Kidney (tissue), 13 donors: ENCODE measurements at regions not wholly inside any gene's neighbourhood (a gene's known extent, or its start where the extent isn't known, plus 50 kb on each side); places are given as distances from the start of the nearest gene placed in this dataset.

ENCODE experiments used
- DNase-seq, 5 donors: peaks; one replicate each; pipeline ENCODE4 v3.0.0-alpha.2; 2013 to 2020
- FAIRE-seq: peaks from 2 replicates; lab custom pipeline; 2012; peaks lifted over from hg19 to GRCh38; lab: Jason Lieb, UNC
- H3K27ac ChIP-seq, 2 donors: one replicate each; pipeline ENCODE4 v1.7.0; 2013; ENCODE audit warnings: low read depth in 2 of 2, low read length in 2 of 2, inconsistent platforms in 1 of 2
- H3K27me3 ChIP-seq: one replicate; pipeline ENCODE4 v1.7.1; 2013; ENCODE audit warnings: low read length, inconsistent platforms; ENCODE audit not compliant: control insufficient read depth, insufficient read depth
- H3K36me3 ChIP-seq, 3 donors: one replicate each; pipeline versions ENCODE4 v1.7.0 to v1.7.1; 2013; ENCODE audit warnings: low read length in 3 of 3, control low read depth in 1 of 3, inconsistent platforms in 1 of 3; ENCODE audit not compliant: insufficient read depth in 3 of 3, control insufficient read depth in 2 of 3
- H3K4me1 ChIP-seq, 3 donors: one replicate each; pipeline versions ENCODE4 v1.7.0 to v1.7.1; 2013; ENCODE audit warnings: low read length in 3 of 3, inconsistent platforms in 1 of 3, low read depth in 1 of 3; ENCODE audit not compliant: control insufficient read depth in 2 of 3, insufficient read depth in 2 of 3
- H3K4me3 ChIP-seq, 3 donors: one replicate each; pipeline versions ENCODE4 v1.7.0 to v1.8.1; 2013; ENCODE audit warnings: low read length in 3 of 3, control low read depth in 1 of 3, inconsistent platforms in 1 of 3
- H3K9ac ChIP-seq, 3 donors: one replicate each; pipeline versions ENCODE4 v1.7.0 to v1.7.1; 2013; ENCODE audit warnings: low read length in 3 of 3, control low read depth in 1 of 3, inconsistent platforms in 1 of 3
- H3K9me3 ChIP-seq, 3 donors: one replicate each; pipeline versions ENCODE4 v1.7.0 to v1.7.1; 2013; ENCODE audit warnings: low read length in 3 of 3, control low read depth in 1 of 3, inconsistent platforms in 1 of 3; ENCODE audit not compliant: control insufficient read depth in 2 of 3, insufficient read depth in 1 of 3
- CTCF ChIP-seq: IDR thresholded peaks from 3 replicates; pipeline ENCODE4 v1.5.1; 2012; ENCODE audit warnings: mild to moderate bottlenecking, moderate library complexity, borderline replicate concordance; ENCODE audit not compliant: insufficient read depth; ENCODE audit errors: extremely low read depth
- intact Hi-C: fragments of 100-400 bp; cut with DNase I; formaldehyde crosslinking; loops from one replicate; pipeline ENCODE4 v1.11.1; 2022
- donor health status: control.
- donor health status: control.
- donor health status: control.
- donor health status: control.
- donor health status: control.
- donor health status: DM: yes; HTN: yes; CAD: no.
- donor health status: Normal renal cell carcinoma (clear cell type).

GRCh38 chr12:92301356-92301755 lies 155.7 kb upstream of the BTG1 start:
- TF ChIP-seq CTCF, result no peak
- H3K9ac ChIP-seq, result no peak overlapping the region
- H3K9me3 ChIP-seq, result no peaks in the 10 kb centered on the region
- no peak overlapping the region for H3K4me3 ChIP-seq
- intact Hi-C loops, result no loop called here
- DNase-seq, result no peak
- H3K27ac ChIP-seq, result no peak overlapping the region
- H3K27me3 ChIP-seq, result no peaks in the 10 kb centered on the region
- no peaks in the 10 kb centered on the region for H3K4me1 ChIP-seq
- no peaks in the 10 kb centered on the region for H3K36me3 ChIP-seq
- FAIRE-seq, result no peak

- H3K36me3 ChIP-seq, result no peaks in the 10 kb centered on the region
- H3K9ac ChIP-seq, result no peak overlapping the region
- intact Hi-C loops, result no loop called here
- H3K4me1 ChIP-seq, result no peaks in the 10 kb centered on the region
- H3K27ac ChIP-seq, result no peak overlapping the region
- no peaks in the 10 kb centered on the region for H3K9me3 ChIP-seq
- H3K27me3 ChIP-seq, result no peaks in the 10 kb centered on the region
- FAIRE-seq, result no peak
- no peak overlapping the region for H3K4me3 ChIP-seq
- DNase-seq, result no peak
- TF ChIP-seq CTCF, result no peak
Measured at GRCh38 chr12:92300777-92301176, 155.1 kb upstream of the BTG1 start.

GRCh38 chr12:92299744-92300143 lies 154.1 kb upstream of the BTG1 start:
- intact Hi-C loops, result no loop called here
- Histone ChIP-seq H3K27me3 (no peaks in the 10 kb centered on the region), H3K27ac (no peak overlapping the region), H3K4me3 (no peak overlapping the region), H3K9ac (no peak overlapping the region), H3K4me1 (no peaks in the 10 kb centered on the region), H3K9me3 (no peaks in the 10 kb centered on the region), H3K36me3 (no peaks in the 10 kb centered on the region)
- no peak for DNase-seq
- TF ChIP-seq CTCF, result no peak
- no peak for FAIRE-seq

- no peak for TF ChIP-seq CTCF
- no peak for FAIRE-seq
- intact Hi-C loops, result no loop called here
Measured at GRCh38 chr12:92299344-92299743, 153.7 kb upstream of the BTG1 start.

More at GRCh38 chr12:92299344-92299743, 153.7 kb upstream of the BTG1 start:
- Histone ChIP-seq H3K4me3 (no peak overlapping the region), H3K9me3 (no peaks in the 10 kb centered on the region), H3K4me1 (no peaks in the 10 kb centered on the region), H3K36me3 (no peaks in the 10 kb centered on the region), H3K27ac (no peak overlapping the region), H3K9ac (no peak overlapping the region), H3K27me3 (no peaks in the 10 kb centered on the region)
- DNase-seq, result no peak
